H1 (cell line): ENCODE measurements at regions not wholly inside any gene's neighbourhood (a gene's known extent, or its start where the extent isn't known, plus 50 kb on each side); places are given as distances from the start of the nearest gene placed in this dataset.

Source experiments
- CHD1 ChIP-seq: IDR thresholded peaks from 2 replicates; pipeline ENCODE4 v1.6.1; 2012; ENCODE audit warnings: low read depth, low read length, improper control_type of control experiment
- HDAC6 ChIP-seq: IDR thresholded peaks from one replicate; pipeline ENCODE4 v1.7.1; 2012; ENCODE audit warnings: low read depth, mild to moderate bottlenecking, inconsistent platforms, low read length, moderate library complexity
- KDM4A ChIP-seq: IDR thresholded peaks from one replicate; pipeline ENCODE4 v1.7.1; 2012; ENCODE audit warnings: low read depth, mild to moderate bottlenecking, moderate library complexity, low read length, inconsistent platforms; ENCODE audit not compliant: severe bottlenecking
- RBBP5 ChIP-seq: IDR thresholded peaks from 2 replicates; pipeline ENCODE4 v1.7.1; 2012; ENCODE audit warnings: low read depth, mild to moderate bottlenecking, inconsistent platforms, low read length, moderate library complexity, borderline replicate concordance
- SUZ12 ChIP-seq: fragments of 200-600 bp; sonication (generic); IDR thresholded peaks from 2 replicates; pipeline ENCODE4 v1.6.1; 2012; ENCODE audit warnings: mild to moderate bottlenecking, inconsistent platforms, low read length, moderate library complexity, mixed read lengths
- TAF1 ChIP-seq: IDR thresholded peaks from 2 replicates; pipeline ENCODE4 v1.6.1; 2011; ENCODE audit warnings: mild to moderate bottlenecking, low read depth, low read length
- TAF7 ChIP-seq: optimal IDR thresholded peaks from 2 replicates; pipeline ENCODE3; 2011; ENCODE audit warnings: low read depth, mild to moderate bottlenecking, inconsistent platforms, low read length, moderate library complexity, borderline replicate concordance
- YY1 ChIP-seq: IDR thresholded peaks from 2 replicates; pipeline ENCODE4 v1.6.1; 2011; ENCODE audit warnings: low read depth, mild to moderate bottlenecking, low read length
- TF ChIP-seq, protein P1 (sequence below): fragments of 300-600 bp; sonication (generic); IDR thresholded peaks from 2 replicates; pipeline ENCODE4 v1.7.1; 2012; ENCODE audit warnings: low read length, moderate library complexity, mild to moderate bottlenecking, inconsistent platforms; ENCODE audit not compliant: insufficient replicate concordance

DNA sequence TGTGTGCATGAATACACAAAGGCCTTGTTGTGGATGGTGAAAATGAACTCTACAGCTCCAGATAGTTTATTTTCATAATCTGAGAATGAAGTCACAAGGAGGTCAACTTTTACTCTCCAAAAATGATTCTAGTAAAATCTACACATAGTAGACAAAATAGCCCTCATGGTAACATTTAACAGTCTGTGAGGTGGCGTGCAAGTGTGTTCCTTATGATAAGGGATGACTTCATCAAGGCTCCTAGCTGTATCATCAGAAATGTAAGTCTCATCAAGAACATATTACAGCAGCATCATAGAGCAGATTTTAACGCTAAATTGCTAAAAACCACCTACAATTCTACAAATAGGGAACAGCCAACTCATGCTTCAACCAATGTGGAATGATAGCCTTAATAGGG lies 72.3 kb upstream of the RIOK3 start (continued):
- TF ChIP-seq, protein P1, sequence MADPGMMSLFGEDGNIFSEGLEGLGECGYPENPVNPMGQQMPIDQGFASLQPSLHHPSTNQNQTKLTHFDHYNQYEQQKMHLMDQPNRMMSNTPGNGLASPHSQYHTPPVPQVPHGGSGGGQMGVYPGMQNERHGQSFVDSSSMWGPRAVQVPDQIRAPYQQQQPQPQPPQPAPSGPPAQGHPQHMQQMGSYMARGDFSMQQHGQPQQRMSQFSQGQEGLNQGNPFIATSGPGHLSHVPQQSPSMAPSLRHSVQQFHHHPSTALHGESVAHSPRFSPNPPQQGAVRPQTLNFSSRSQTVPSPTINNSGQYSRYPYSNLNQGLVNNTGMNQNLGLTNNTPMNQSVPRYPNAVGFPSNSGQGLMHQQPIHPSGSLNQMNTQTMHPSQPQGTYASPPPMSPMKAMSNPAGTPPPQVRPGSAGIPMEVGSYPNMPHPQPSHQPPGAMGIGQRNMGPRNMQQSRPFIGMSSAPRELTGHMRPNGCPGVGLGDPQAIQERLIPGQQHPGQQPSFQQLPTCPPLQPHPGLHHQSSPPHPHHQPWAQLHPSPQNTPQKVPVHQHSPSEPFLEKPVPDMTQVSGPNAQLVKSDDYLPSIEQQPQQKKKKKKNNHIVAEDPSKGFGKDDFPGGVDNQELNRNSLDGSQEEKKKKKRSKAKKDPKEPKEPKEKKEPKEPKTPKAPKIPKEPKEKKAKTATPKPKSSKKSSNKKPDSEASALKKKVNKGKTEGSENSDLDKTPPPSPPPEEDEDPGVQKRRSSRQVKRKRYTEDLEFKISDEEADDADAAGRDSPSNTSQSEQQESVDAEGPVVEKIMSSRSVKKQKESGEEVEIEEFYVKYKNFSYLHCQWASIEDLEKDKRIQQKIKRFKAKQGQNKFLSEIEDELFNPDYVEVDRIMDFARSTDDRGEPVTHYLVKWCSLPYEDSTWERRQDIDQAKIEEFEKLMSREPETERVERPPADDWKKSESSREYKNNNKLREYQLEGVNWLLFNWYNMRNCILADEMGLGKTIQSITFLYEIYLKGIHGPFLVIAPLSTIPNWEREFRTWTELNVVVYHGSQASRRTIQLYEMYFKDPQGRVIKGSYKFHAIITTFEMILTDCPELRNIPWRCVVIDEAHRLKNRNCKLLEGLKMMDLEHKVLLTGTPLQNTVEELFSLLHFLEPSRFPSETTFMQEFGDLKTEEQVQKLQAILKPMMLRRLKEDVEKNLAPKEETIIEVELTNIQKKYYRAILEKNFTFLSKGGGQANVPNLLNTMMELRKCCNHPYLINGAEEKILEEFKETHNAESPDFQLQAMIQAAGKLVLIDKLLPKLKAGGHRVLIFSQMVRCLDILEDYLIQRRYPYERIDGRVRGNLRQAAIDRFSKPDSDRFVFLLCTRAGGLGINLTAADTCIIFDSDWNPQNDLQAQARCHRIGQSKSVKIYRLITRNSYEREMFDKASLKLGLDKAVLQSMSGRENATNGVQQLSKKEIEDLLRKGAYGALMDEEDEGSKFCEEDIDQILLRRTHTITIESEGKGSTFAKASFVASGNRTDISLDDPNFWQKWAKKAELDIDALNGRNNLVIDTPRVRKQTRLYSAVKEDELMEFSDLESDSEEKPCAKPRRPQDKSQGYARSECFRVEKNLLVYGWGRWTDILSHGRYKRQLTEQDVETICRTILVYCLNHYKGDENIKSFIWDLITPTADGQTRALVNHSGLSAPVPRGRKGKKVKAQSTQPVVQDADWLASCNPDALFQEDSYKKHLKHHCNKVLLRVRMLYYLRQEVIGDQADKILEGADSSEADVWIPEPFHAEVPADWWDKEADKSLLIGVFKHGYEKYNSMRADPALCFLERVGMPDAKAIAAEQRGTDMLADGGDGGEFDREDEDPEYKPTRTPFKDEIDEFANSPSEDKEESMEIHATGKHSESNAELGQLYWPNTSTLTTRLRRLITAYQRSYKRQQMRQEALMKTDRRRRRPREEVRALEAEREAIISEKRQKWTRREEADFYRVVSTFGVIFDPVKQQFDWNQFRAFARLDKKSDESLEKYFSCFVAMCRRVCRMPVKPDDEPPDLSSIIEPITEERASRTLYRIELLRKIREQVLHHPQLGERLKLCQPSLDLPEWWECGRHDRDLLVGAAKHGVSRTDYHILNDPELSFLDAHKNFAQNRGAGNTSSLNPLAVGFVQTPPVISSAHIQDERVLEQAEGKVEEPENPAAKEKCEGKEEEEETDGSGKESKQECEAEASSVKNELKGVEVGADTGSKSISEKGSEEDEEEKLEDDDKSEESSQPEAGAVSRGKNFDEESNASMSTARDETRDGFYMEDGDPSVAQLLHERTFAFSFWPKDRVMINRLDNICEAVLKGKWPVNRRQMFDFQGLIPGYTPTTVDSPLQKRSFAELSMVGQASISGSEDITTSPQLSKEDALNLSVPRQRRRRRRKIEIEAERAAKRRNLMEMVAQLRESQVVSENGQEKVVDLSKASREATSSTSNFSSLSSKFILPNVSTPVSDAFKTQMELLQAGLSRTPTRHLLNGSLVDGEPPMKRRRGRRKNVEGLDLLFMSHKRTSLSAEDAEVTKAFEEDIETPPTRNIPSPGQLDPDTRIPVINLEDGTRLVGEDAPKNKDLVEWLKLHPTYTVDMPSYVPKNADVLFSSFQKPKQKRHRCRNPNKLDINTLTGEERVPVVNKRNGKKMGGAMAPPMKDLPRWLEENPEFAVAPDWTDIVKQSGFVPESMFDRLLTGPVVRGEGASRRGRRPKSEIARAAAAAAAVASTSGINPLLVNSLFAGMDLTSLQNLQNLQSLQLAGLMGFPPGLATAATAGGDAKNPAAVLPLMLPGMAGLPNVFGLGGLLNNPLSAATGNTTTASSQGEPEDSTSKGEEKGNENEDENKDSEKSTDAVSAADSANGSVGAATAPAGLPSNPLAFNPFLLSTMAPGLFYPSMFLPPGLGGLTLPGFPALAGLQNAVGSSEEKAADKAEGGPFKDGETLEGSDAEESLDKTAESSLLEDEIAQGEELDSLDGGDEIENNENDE: no peak
- no peak for TF ChIP-seq CHD1
- TF ChIP-seq TAF1: no peak
- TF ChIP-seq HDAC6: no peak
- no peak for TF ChIP-seq RBBP5
- no peak for TF ChIP-seq KDM4A
- no peak for TF ChIP-seq TAF7
- TF ChIP-seq YY1: no peak
- no peak for TF ChIP-seq SUZ12
